H1 (cell line): ENCODE measurements at regions not wholly inside any gene's neighbourhood (a gene's known extent, or its start where the extent isn't known, plus 50 kb on each side); places are given as distances from the start of the nearest gene placed in this dataset.

ENCODE experiments used
- CTCF ChIA-PET: fragments of 300-600 bp; sonication (Branson Sonifier 250); formaldehyde crosslinking; loops from one replicate; lab custom pipeline; 2021; ENCODE audit not compliant: partially characterized antibody; lab: Charles Lee
- POLR2A ChIA-PET: fragments of 300-600 bp; sonication (Branson Sonifier 250); formaldehyde crosslinking; loops from one replicate; lab custom pipeline; 2021; ENCODE audit warnings: inconsistent platforms; ENCODE audit not compliant: partially characterized antibody; lab: Charles Lee
- DNase-seq, 2 experiments: peaks; one replicate each; pipeline versions ENCODE4 v3.0.0 to v3.0.0-alpha.2; 2010 to 2022; ENCODE audit warnings: low spot score in 2 of 2, low read depth in 1 of 2, mixed read lengths in 1 of 2
- FAIRE-seq: peaks from 2 replicates; lab custom pipeline; 2011; peaks lifted over from hg19 to GRCh38; lab: Jason Lieb, UNC
- H2AFZ ChIP-seq: 2 replicates; pipeline ENCODE4 v1.8.1; 2012; ENCODE audit warnings: low read length, inconsistent platforms
- H2AK5ac ChIP-seq: 2 replicates; pipeline ENCODE4 v1.6.1; 2013; ENCODE audit warnings: low read depth, low read length
- H2BK120ac ChIP-seq: replicated peaks from 2 replicates; pipeline ENCODE3; 2013; ENCODE audit warnings: low read depth, low read length, inconsistent platforms
- H2BK12ac ChIP-seq: 2 replicates; pipeline ENCODE4 v1.6.1; 2013; ENCODE audit warnings: low read depth, low read length
- H2BK15ac ChIP-seq: 2 replicates; pipeline ENCODE4 v1.6.1; 2013; ENCODE audit warnings: low read length
- H2BK20ac ChIP-seq: 2 replicates; pipeline ENCODE4 v1.6.1; 2013; ENCODE audit warnings: low read length
- H2BK5ac ChIP-seq: 2 replicates; pipeline ENCODE4 v1.6.1; 2013; ENCODE audit warnings: low read depth, low read length
- H3K14ac ChIP-seq: 2 replicates; pipeline ENCODE4 v1.6.1; 2013; ENCODE audit warnings: inconsistent platforms; ENCODE audit not compliant: insufficient read length
- H3K18ac ChIP-seq: 2 replicates; pipeline ENCODE4 v1.6.1; 2013; ENCODE audit warnings: low read length; ENCODE audit errors: extremely low read depth
- H3K23ac ChIP-seq: 2 replicates; pipeline ENCODE4 v1.6.1; 2013; ENCODE audit warnings: inconsistent platforms; ENCODE audit not compliant: insufficient read length
- H3K23me2 ChIP-seq: 2 replicates; pipeline ENCODE4 v1.6.1; 2013; ENCODE audit warnings: low read depth, low read length
- H3K27ac ChIP-seq: 2 replicates; pipeline ENCODE4 v1.6.1; 2011; ENCODE audit warnings: low read depth, low read length, inconsistent platforms
- H3K27me3 ChIP-seq, 4 experiments: replicated peaks in 1 of 4; 1 replicate in 1 of 4; 2 replicates in 3 of 4; pipeline versions ENCODE4 v1.6.1 to v1.8.1; 2011 to 2013; ENCODE audit warnings: low read length in 3 of 4, mild to moderate bottlenecking in 3 of 4, inconsistent platforms in 2 of 4, mixed read lengths in 2 of 4, moderate library complexity in 1 of 4; ENCODE audit not compliant: control insufficient read depth in 3 of 4, insufficient read depth in 3 of 4; ENCODE audit errors: extremely low read depth in 1 of 4
- H3K36me3 ChIP-seq, 4 experiments: 2 replicates each; pipeline versions ENCODE4 v1.6.1 to v1.8.1; 2011 to 2013; ENCODE audit warnings: mild to moderate bottlenecking in 4 of 4, low read length in 3 of 4, moderate library complexity in 2 of 4, control low read depth in 1 of 4, inconsistent platforms in 1 of 4; ENCODE audit not compliant: insufficient read depth in 4 of 4, control insufficient read depth in 2 of 4
- H3K4ac ChIP-seq: replicated peaks from 2 replicates; pipeline ENCODE3; 2013; ENCODE audit warnings: low read length, low read depth, mixed read lengths, inconsistent platforms; ENCODE audit not compliant: insufficient read length
- H3K4me1 ChIP-seq, 4 experiments: replicated peaks in 1 of 4; 1 replicate in 1 of 4; 2 replicates in 3 of 4; pipeline versions ENCODE4 v1.6.1 to v1.8.1; 2011 to 2013; ENCODE audit warnings: low read length in 3 of 4, inconsistent platforms in 2 of 4, mixed read lengths in 1 of 4; ENCODE audit not compliant: insufficient read depth in 4 of 4, control insufficient read depth in 3 of 4
- H3K4me2 ChIP-seq, 2 experiments: 2 replicates each; pipeline versions ENCODE4 v1.6.1 to v1.8.1; 2011 to 2013; ENCODE audit warnings: low read depth in 2 of 2, low read length in 2 of 2, control low read depth in 1 of 2, inconsistent platforms in 1 of 2, mild to moderate bottlenecking in 1 of 2; ENCODE audit not compliant: insufficient read depth in 1 of 2
- H3K4me3 ChIP-seq, 4 experiments: fragments of 200-600, 300-600 bp in 1 of 4; sonication (generic), shearing (Covaris generic), sonication (Bioruptor Twin) in 1 of 4; 2 replicates each; pipeline versions ENCODE4 v1.5.1 to v1.8.1; 2011 to 2016; ENCODE audit warnings: low read length in 4 of 4, low read depth in 3 of 4, control low read depth in 2 of 4, inconsistent platforms in 2 of 4, mild to moderate bottlenecking in 2 of 4, mixed read lengths in 1 of 4, moderate library complexity in 1 of 4; ENCODE audit not compliant: insufficient read depth in 2 of 4; ENCODE audit errors: extremely low read depth in 1 of 4
- H3K56ac ChIP-seq: replicated peaks from 2 replicates; pipeline ENCODE3; 2013; ENCODE audit warnings: low read depth, mild to moderate bottlenecking, mixed read lengths, low read length, inconsistent platforms; ENCODE audit not compliant: insufficient read length
- H3K79me1 ChIP-seq: 2 replicates; pipeline ENCODE4 v1.6.1; 2013; ENCODE audit warnings: low read depth, low read length, control low read depth
- H3K79me2 ChIP-seq, 2 experiments: 2 replicates each; pipeline versions ENCODE4 v1.6.1 to v1.8.1; 2012 to 2013; ENCODE audit warnings: low read length in 2 of 2, mild to moderate bottlenecking in 2 of 2, inconsistent platforms in 1 of 2; ENCODE audit not compliant: insufficient read depth in 2 of 2, control insufficient read depth in 1 of 2
- H3K9ac ChIP-seq, 4 experiments: replicated peaks in 1 of 4; 1 replicate in 1 of 4; 2 replicates in 3 of 4; pipeline versions ENCODE4 v1.6.1 to v1.8.1; 2011 to 2013; ENCODE audit warnings: low read depth in 3 of 4, low read length in 3 of 4, control low read depth in 2 of 4, mild to moderate bottlenecking in 2 of 4, moderate library complexity in 2 of 4, inconsistent platforms in 1 of 4; ENCODE audit errors: extremely low read depth in 1 of 4
- H3K9me3 ChIP-seq, 2 experiments: 2 replicates each; pipeline versions ENCODE4 v1.6.1 to v1.8.1; 2012 to 2013; ENCODE audit warnings: mild to moderate bottlenecking in 2 of 2, moderate library complexity in 2 of 2, control low read depth in 1 of 2, inconsistent platforms in 1 of 2, low read depth in 1 of 2, low read length in 1 of 2, mixed read lengths in 1 of 2; ENCODE audit not compliant: insufficient read depth in 2 of 2
- H4K20me1 ChIP-seq, 2 experiments: replicated peaks in 1 of 2; 2 replicates each; pipeline versions ENCODE3 to v1.8.1; 2011 to 2013; ENCODE audit warnings: inconsistent platforms in 2 of 2, low read length in 2 of 2, mild to moderate bottlenecking in 1 of 2; ENCODE audit not compliant: insufficient read depth in 2 of 2, control insufficient read depth in 1 of 2
- H4K5ac ChIP-seq: 2 replicates; pipeline ENCODE4 v1.6.1; 2013; ENCODE audit warnings: low read length, low read depth, mixed read lengths, inconsistent platforms; ENCODE audit not compliant: insufficient read length
- H4K8ac ChIP-seq: 2 replicates; pipeline ENCODE4 v1.8.0; 2013; ENCODE audit warnings: mild to moderate bottlenecking, moderate library complexity, low read length, inconsistent platforms; ENCODE audit not compliant: insufficient read depth; ENCODE audit errors: extremely low read depth
- H4K91ac ChIP-seq: replicated peaks from 2 replicates; pipeline ENCODE3; 2013; ENCODE audit warnings: low read length, mixed read lengths, inconsistent platforms; ENCODE audit not compliant: insufficient read length
- BRCA1 ChIP-seq: IDR thresholded peaks from 2 replicates; pipeline ENCODE4 v1.6.1; 2012; ENCODE audit warnings: low read depth, low read length, improper control_type of control experiment
- CBX8 ChIP-seq: fragments of 300-800, 300-1000 bp; sonication (generic); IDR thresholded peaks from 2 replicates; pipeline ENCODE4 v1.7.1; 2016; ENCODE audit warnings: low read depth, low read length, borderline replicate concordance
- CHD2 ChIP-seq: IDR thresholded peaks from 2 replicates; pipeline ENCODE4 v1.6.1; 2012; ENCODE audit warnings: low read length, improper control_type of control experiment
- EZH2 ChIP-seq: fragments of 200-600 bp; sonication (generic); IDR thresholded peaks from 2 replicates; pipeline ENCODE4 v1.7.1; 2012; ENCODE audit warnings: low read depth, mild to moderate bottlenecking, moderate library complexity, low read length, inconsistent platforms; ENCODE audit not compliant: severe bottlenecking
- FOSL1 ChIP-seq: IDR thresholded peaks from 2 replicates; pipeline ENCODE4 v1.6.1; 2011; ENCODE audit warnings: mild to moderate bottlenecking, low read depth, low read length, moderate library complexity; ENCODE audit not compliant: insufficient read depth
- GTF2F1 ChIP-seq: IDR thresholded peaks from 2 replicates; pipeline ENCODE4 v1.6.1; 2012; ENCODE audit warnings: low read depth, low read length, improper control_type of control experiment, borderline replicate concordance
- HDAC2 ChIP-seq, 2 experiments: fragments of 300-600 bp in 1 of 2; sonication (generic) in 1 of 2; IDR thresholded peaks; 2 replicates each; pipeline ENCODE4 v1.6.1; 2011 to 2012; ENCODE audit warnings: low read depth in 2 of 2, low read length in 2 of 2, mild to moderate bottlenecking in 2 of 2, moderate library complexity in 2 of 2, borderline replicate concordance in 1 of 2, inconsistent platforms in 1 of 2
- HDAC6 ChIP-seq: IDR thresholded peaks from one replicate; pipeline ENCODE4 v1.7.1; 2012; ENCODE audit warnings: low read depth, mild to moderate bottlenecking, inconsistent platforms, low read length, moderate library complexity
- MAFK ChIP-seq: IDR thresholded peaks from 2 replicates; pipeline ENCODE4 v1.6.1; 2012; ENCODE audit warnings: low read depth, mild to moderate bottlenecking, improper control_type of control experiment, low read length
- RFX5 ChIP-seq: IDR thresholded peaks from 2 replicates; pipeline ENCODE4 v1.6.1; 2011; ENCODE audit warnings: low read depth, low read length, improper control_type of control experiment, borderline replicate concordance
- SIX5 ChIP-seq: IDR thresholded peaks from 2 replicates; pipeline ENCODE4 v1.6.1; 2011; ENCODE audit warnings: mild to moderate bottlenecking, low read depth, low read length
- SUZ12 ChIP-seq: fragments of 200-600 bp; sonication (generic); IDR thresholded peaks from 2 replicates; pipeline ENCODE4 v1.6.1; 2012; ENCODE audit warnings: mild to moderate bottlenecking, inconsistent platforms, low read length, moderate library complexity, mixed read lengths
- TAF7 ChIP-seq: optimal IDR thresholded peaks from 2 replicates; pipeline ENCODE3; 2011; ENCODE audit warnings: low read depth, mild to moderate bottlenecking, inconsistent platforms, low read length, moderate library complexity, borderline replicate concordance
- WGBS, 2 experiments: shearing (Covaris generic) in 1 of 2; methylation state at CpG; one replicate each; pipeline versions ENCODE4 v1.1.6 to v1.1.7; 2013 to 2015; ENCODE audit warnings: low lambda C conversion rate in 2 of 2, mixed read lengths in 2 of 2, inconsistent platforms in 1 of 2, low coverage in 1 of 2, missing lambda C conversion rate in 1 of 2; ENCODE audit not compliant: insufficient replicate concordance in 2 of 2, insufficient coverage in 1 of 2, insufficient read length in 1 of 2; ENCODE audit errors: extremely low coverage in 1 of 2, missing lambda C conversion rate in 1 of 2; 5-methylcytosine and 5-hydroxymethylcytosine counted together

DNA sequence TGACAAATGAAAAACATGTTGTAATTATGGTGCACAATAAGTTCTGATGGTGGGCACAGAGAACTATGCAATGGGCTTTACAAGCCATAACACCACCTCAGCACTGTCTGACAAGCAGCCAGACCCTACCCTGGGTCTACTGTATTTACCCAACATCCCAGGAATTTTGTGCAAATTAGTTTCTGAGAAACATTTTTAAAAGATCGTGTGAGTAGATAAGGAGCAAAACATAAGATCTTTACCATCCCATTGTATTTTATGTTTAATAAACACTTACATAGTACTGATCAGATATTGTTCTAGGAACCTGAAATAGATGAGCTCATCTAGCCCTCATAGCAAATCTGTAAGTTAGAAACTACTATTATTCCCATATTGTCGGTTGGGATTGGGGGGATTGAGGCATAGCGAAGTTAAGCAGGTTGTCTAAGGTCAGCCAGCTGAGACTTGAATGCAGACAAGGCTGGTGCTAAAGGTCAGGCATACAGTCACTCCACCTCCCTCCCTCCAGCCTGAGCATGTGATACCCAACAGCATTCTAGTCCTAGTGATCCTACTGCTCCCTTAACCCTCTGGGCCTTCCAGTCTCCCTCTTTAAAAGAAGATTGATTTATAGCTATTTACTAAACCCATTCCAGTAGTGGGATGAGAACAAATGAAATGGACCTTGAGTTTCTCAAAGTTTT is 67.4 kb upstream of the STAM2 start:
- Histone ChIP-seq H2AK5ac (no peak overlapping the region), H3K9me3 (0 out of 4 replicates have a peak, but pooled peaks cover 3 to 6% of the 10 kb centered on the region in 2 experiments), H3K79me2 (no peaks in the 10 kb centered on the region), H3K27me3 (no peaks in the 10 kb centered on the region), H3K23me2 (no peaks in the 10 kb centered on the region), H3K4me3 (no peak overlapping the region), H2AFZ (no peak overlapping the region), H4K91ac (no peak overlapping the region), H3K23ac (no peak overlapping the region), H3K4ac (no peak overlapping the region), H4K20me1 (no peaks in the 10 kb centered on the region), H3K18ac (no peak overlapping the region), H2BK12ac (no peak overlapping the region), H2BK120ac (no peak overlapping the region), H3K4me2 (no peak overlapping the region), H3K14ac (no peak overlapping the region), H3K9ac (no peak overlapping the region), H3K36me3 (no peaks in the 10 kb centered on the region), H2BK5ac (no peak overlapping the region), H4K8ac (no peak overlapping the region), H2BK15ac (no peak overlapping the region), H3K56ac (no peak overlapping the region), H4K5ac (no peak overlapping the region), H3K27ac (no peak overlapping the region), H3K79me1 (no peaks in the 10 kb centered on the region), H3K4me1 (no peaks in the 10 kb centered on the region), H2BK20ac (no peak overlapping the region)
- WGBS, 2 experiments, result 92% methylated on average over 3 of the region's 3 CpGs; no CpG with 5 or more reads in 1 of the 2 experiments
- POLR2A ChIA-PET, result interaction anchor here (1.0 kb wide), 1 partner anchor 10 kb away, joined by 3 read pairs; no protein-coding TSS in a partner anchor
- DNase-seq (no peak), FAIRE-seq (no peak)
- CTCF ChIA-PET, result interaction anchor here (0.6 to 1.5 kb wide), 3 partner anchors 9 to 404 kb away, joined by 3 to 4 read pairs (median 3); no protein-coding TSS in a partner anchor
- TF ChIP-seq TAF7, result no peak
- TF ChIP-seq FOSL1, result no peak
- no peak for TF ChIP-seq CHD2
- TF ChIP-seq HDAC2 (IDR thresholded peaks at IDR 0.05; ENCODE audit: borderline replicate concordance in 1 of 2, low read depth in 2 of 2, low read length in 2 of 2), result no peak
- TF ChIP-seq EZH2, result no peak
- no peak for TF ChIP-seq SIX5
- TF ChIP-seq HDAC6, result no peak
- no peak for TF ChIP-seq BRCA1
- TF ChIP-seq RFX5, result no peak
- TF ChIP-seq MAFK, result no peak
- no peak for TF ChIP-seq GTF2F1
- TF ChIP-seq CBX8, result no peak
- TF ChIP-seq SUZ12, result no peak
